Gastrocnemius medialis (tissue), 4 donors: ENCODE measurements at regions not wholly inside any gene's neighbourhood (a gene's known extent, or its start where the extent isn't known, plus 50 kb on each side); places are given as distances from the start of the nearest gene placed in this dataset.

Experiments used
- CTCF ChIP-seq, 5 experiments: fragments of 450-650 bp in 3 of 5; fragments of 200-600 bp in 2 of 5; sonication (generic) in 2 of 5; IDR thresholded peaks in 4 of 5; conservative IDR thresholded peaks in 1 of 5; 1 replicate in 4 of 5; 2 replicates in 1 of 5; pipeline ENCODE4 v1.5.1; 2016 to 2019; ENCODE audit warnings: antibody characterized with exemption in 5 of 5, mild to moderate bottlenecking in 3 of 5, moderate library complexity in 3 of 5
- POLR2A ChIP-seq, 2 donors: fragments of 450-650 bp; IDR thresholded peaks; one replicate each; pipeline ENCODE4 v1.6.1; 2017; ENCODE audit warnings: antibody characterized with exemption in 2 of 2, mild to moderate bottlenecking in 2 of 2, moderate library complexity in 2 of 2

- TF ChIP-seq POLR2A (IDR thresholded peaks at IDR 0.05), result no peak
- TF ChIP-seq CTCF (IDR thresholded peaks at IDR 0.05 in 4 of 5, conservative IDR thresholded peaks at IDR 0.05 in 1 of 5), result no peak
These were observed 94.7 kb upstream of the C1orf21 start for GRCh38 chr1:184292101-184292500.
